Body of pancreas (tissue), 4 donors: ENCODE measurements at regions not wholly inside any gene's neighbourhood (a gene's known extent, or its start where the extent isn't known, plus 50 kb on each side); places are given as distances from the start of the nearest gene placed in this dataset.

Source experiments
- POLR2A ChIP-seq, 3 donors: fragments of 450-650 bp; IDR thresholded peaks; one replicate each; pipeline ENCODE4 v1.6.1; 2016; ENCODE audit warnings: antibody characterized with exemption in 3 of 3, mild to moderate bottlenecking in 2 of 3
- TF ChIP-seq, protein P1 (sequence below), 7 experiments: fragments of 450-650 bp in 4 of 7; fragments of 200-600 bp in 3 of 7; sonication (generic) in 3 of 7; IDR thresholded peaks; one replicate each; pipeline ENCODE4 v1.5.1; 2016 to 2019; ENCODE audit warnings: antibody characterized with exemption in 7 of 7

DNA sequence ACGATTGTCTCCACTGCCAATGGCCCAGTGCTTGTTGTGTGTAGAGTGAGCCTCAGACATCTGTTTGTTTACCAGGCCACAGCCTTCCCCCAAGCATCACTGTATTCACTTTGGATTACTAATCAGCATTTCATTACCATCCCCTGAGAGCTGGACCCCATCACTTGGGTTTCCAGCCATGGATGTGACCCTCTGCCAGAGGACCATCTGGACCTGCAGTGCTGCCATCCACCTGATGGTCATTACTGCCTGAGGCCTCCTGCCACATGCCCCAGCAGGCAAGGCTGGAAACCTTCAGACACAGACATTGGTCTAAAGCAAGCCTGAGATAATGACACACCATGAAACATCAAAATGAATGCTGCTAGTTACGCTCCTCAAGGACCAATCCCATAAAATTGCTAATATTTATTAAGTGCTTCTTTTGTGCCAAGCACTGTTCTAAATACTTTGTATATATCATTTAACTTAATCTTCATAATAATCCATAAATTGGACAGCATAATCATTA is 2096.3 kb upstream of the CELF4 start:
- TF ChIP-seq, protein P1, sequence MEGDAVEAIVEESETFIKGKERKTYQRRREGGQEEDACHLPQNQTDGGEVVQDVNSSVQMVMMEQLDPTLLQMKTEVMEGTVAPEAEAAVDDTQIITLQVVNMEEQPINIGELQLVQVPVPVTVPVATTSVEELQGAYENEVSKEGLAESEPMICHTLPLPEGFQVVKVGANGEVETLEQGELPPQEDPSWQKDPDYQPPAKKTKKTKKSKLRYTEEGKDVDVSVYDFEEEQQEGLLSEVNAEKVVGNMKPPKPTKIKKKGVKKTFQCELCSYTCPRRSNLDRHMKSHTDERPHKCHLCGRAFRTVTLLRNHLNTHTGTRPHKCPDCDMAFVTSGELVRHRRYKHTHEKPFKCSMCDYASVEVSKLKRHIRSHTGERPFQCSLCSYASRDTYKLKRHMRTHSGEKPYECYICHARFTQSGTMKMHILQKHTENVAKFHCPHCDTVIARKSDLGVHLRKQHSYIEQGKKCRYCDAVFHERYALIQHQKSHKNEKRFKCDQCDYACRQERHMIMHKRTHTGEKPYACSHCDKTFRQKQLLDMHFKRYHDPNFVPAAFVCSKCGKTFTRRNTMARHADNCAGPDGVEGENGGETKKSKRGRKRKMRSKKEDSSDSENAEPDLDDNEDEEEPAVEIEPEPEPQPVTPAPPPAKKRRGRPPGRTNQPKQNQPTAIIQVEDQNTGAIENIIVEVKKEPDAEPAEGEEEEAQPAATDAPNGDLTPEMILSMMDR (IDR thresholded peaks at IDR 0.05): no peak
- TF ChIP-seq POLR2A (IDR thresholded peaks at IDR 0.05): no peak
